Posterior vena cava (tissue), 2 donors: ENCODE measurements at regions not wholly inside any gene's neighbourhood (a gene's known extent, or its start where the extent isn't known, plus 50 kb on each side); places are given as distances from the start of the nearest gene placed in this dataset.
"Not testable (repeated sequence)": the region's sequence is repeated elsewhere in the genome, so short reads cannot be mapped to it uniquely, and the experiment has no call there.

Experiments used
- DNase-seq: peaks from one replicate; pipeline ENCODE4 v3.0.0-alpha.2; 2020; ENCODE audit warnings: low spot score
- intact Hi-C, 2 donors: fragments of 100-400 bp; cut with DNase I; formaldehyde crosslinking; loops; one replicate each; pipeline versions ENCODE4 v1.14.1 to v1.14.2; 2022 to 2023
- donor health status: DM: yes; HTN: yes; CAD: no.
- donor health status: DM: yes; HTN: yes; CAD: no.

DNA sequence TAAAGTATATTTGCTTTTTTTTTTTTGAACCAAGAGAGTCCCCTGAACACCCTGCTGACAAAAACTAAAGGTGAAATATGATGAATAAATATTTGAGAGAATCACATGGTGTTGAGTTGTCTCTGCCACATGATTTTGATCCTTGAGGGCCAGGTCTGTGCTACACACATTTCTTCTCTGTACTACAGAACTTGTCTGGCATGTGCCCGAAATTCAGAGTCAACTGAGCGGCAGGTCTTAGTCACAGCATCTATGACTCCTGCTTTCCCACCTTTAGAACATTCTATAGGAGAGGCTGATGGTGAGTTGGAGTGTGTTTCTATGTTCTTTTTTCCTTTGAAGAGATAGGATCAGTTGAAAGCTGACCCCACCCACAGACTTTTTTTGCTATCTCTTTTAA lies 79.0 kb upstream of the NBPF19 start:
- DNase-seq, intact Hi-C loops: not testable (repeated sequence)

DNA sequence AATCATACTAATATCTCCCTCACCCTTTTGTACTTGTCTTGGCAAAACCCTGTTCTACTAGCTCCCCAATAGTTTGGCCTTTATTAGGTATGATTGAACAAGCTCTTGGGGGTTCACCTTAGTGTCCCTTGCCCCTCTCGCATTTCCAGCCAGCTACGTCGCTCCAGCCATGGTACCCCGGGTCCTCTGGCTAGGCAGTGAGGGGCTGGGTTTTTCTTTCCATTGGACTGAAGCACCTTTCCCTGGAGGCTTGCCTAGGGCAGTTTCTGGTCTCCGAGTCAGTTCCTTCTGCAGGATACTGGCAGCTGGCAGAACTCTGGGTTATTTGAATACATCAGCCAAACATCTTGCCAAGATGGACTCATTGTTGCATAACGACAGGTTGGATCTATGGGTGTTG lies 76.3 kb upstream of the NBPF19 start:
- intact Hi-C loops, DNase-seq: not testable (repeated sequence)

DNA sequence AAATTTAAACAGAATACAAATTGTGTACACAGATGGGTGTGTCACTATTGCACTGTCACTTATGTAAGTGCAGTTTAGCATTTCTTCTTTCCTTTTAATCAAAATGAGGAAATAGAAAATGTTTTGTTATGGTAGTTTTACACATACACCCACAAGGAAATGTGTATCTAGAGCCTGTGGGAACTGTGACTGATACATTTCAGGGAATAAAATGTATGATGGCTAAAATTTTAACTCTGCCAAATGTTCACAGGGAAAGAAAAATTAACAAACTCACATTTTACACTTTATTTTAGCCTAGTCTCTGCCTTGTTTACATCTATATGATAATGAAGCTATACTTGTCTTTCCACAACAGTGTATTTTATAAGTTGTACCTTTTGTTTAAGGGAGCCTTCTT lies 66.4 kb upstream of the NBPF19 start:
- intact Hi-C loops, DNase-seq: not testable (repeated sequence)

DNA sequence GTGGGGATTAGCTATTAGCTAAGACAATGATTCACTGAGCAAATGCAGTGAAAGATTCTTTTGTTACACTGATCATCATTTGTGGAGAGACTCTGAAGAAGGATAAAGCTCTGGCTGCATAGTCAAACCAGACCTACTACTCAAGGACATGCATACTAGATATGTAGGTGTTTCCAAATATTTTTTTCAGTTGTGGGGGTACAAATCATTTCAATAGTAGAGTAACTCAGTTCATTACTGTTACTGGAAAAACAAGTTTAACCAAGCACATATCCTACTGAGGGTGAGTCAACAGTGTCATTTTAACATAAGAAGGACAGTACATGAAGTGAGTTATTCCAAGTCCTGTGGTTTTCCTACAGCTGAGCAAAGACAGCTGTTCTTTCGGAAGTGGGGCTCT lies 59.5 kb upstream of the NBPF19 start:
- intact Hi-C loops, DNase-seq: not testable (repeated sequence)

DNA sequence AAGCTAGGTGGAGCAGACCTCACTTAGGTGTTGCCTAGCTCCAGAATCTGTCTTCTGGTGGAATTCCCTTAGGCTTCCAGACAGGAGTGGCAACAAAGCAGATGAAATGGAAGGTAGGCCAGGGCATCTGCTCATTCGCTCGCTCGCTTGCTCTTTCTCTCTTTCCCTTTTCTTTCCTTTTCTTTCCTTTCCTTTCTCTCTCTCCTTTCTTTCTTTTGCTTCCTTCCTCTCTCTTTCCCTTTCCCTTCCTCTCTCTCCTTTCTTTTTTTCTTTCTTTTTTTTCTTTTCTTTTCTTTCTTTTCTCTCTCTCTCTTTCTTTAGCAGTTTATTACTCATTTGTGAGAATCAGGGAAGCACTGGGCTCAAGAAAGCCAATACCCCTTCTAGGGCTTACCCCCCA lies 56.1 kb upstream of the NBPF19 start:
- DNase-seq, intact Hi-C loops: not testable (repeated sequence)

DNA sequence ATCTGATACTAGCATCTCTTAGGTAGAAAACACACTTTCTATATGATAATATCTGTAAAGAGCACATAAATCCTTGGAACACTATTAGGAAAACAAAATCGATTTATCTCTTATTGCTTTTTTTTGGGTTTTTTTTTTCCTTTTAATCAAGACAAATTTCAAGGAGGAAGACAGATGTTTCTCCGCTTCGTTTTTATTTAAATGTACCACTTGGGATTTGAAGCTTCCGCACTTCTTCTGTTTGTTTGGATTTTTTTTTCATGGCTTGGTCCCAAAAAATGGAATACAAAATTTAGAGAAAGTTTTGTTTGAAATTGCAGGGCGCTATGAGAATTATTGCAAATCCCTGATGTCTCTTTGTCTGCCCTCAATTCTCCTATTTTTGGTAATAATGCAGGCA lies 51.7 kb upstream of the NBPF19 start:
- DNase-seq, intact Hi-C loops: not testable (repeated sequence)
